RWPE1 (cell line): ENCODE measurements at regions not wholly inside any gene's neighbourhood (a gene's known extent, or its start where the extent isn't known, plus 50 kb on each side); places are given as distances from the start of the nearest gene placed in this dataset.

ENCODE experiments used
- CTCF ChIA-PET: fragments of 350-600 bp; sonication (Branson Sonifier 250); formaldehyde crosslinking; extraction: SDS; loops from one replicate; lab custom pipeline; 2021; lab: Yijun Ruan, JAX
- POLR2A ChIA-PET: fragments of 400-600 bp; formaldehyde crosslinking; extraction: SDS; loops from one replicate; lab custom pipeline; 2020; ENCODE audit warnings: antibody characterized with exemption; ENCODE audit not compliant: low non-redundant PET; lab: Yijun Ruan, JAX
- DNase-seq: peaks from one replicate; pipeline ENCODE4 v3.0.0; 2012; ENCODE audit warnings: low spot score
- H3K27ac ChIP-seq: fragments of 450-650 bp; 2 replicates; pipeline ENCODE4 v1.5.1; 2017
- CTCF ChIP-seq: fragments of 450-650 bp; conservative IDR thresholded peaks from 2 replicates; pipeline ENCODE4 v1.5.1; 2017; ENCODE audit warnings: low read depth, mild to moderate bottlenecking

GRCh38 chr14:46197856-46198255 lies 453.7 kb downstream of the RPL10L start:
- ChIA-PET CTCF (no interaction called here), POLR2A (no interaction called here)
- DNase-seq, result no peak
- no peak for TF ChIP-seq CTCF
- H3K27ac ChIP-seq, result no peak overlapping the region
